KMS-11 (cell line): ENCODE measurements at regions not wholly inside any gene's neighbourhood (a gene's known extent, or its start where the extent isn't known, plus 50 kb on each side); places are given as distances from the start of the nearest gene placed in this dataset.

ENCODE experiments used
- H2AFZ ChIP-seq: fragments of 200-600 bp; sonication (generic); 2 replicates; pipeline ENCODE4 v1.6.1; 2016; ENCODE audit warnings: antibody characterized with exemption, mixed run types, low read depth
- H3K27ac ChIP-seq: fragments of 200-600 bp; sonication (generic); 2 replicates; pipeline ENCODE4 v1.6.1; 2016; ENCODE audit warnings: mild to moderate bottlenecking, mixed run types
- H3K27me3 ChIP-seq: fragments of 200-600 bp; sonication (generic); 2 replicates; pipeline ENCODE4 v1.6.1; 2017; ENCODE audit warnings: mild to moderate bottlenecking, low read depth, mixed run types, moderate library complexity; ENCODE audit not compliant: insufficient read depth
- H3K36me3 ChIP-seq: fragments of 200-600 bp; sonication (generic); 2 replicates; pipeline ENCODE4 v1.6.1; 2017; ENCODE audit warnings: mild to moderate bottlenecking, mixed run types; ENCODE audit not compliant: insufficient read depth
- H3K4me1 ChIP-seq: fragments of 200-600 bp; sonication (generic); 2 replicates; pipeline ENCODE4 v1.6.1; 2016; ENCODE audit warnings: mild to moderate bottlenecking, low read depth, mixed run types; ENCODE audit not compliant: poor library complexity, severe bottlenecking
- H3K4me2 ChIP-seq: fragments of 200-600 bp; sonication (generic); 2 replicates; pipeline ENCODE4 v1.7.0; 2016; ENCODE audit warnings: mild to moderate bottlenecking, mixed run types
- H3K4me3 ChIP-seq: fragments of 200-600 bp; sonication (generic); IDR thresholded peaks from 2 replicates; pipeline ENCODE4 v1.6.1; 2017; ENCODE audit warnings: low read depth, low read length, mixed read lengths; ENCODE audit not compliant: insufficient read depth
- H3K79me2 ChIP-seq: fragments of 200-600 bp; sonication (generic); 2 replicates; pipeline ENCODE4 v1.6.1; 2016; ENCODE audit warnings: low read depth, mixed run types; ENCODE audit not compliant: insufficient read depth
- H3K9ac ChIP-seq: fragments of 200-600 bp; sonication (generic); 2 replicates; pipeline ENCODE4 v1.6.1; 2016; ENCODE audit warnings: mild to moderate bottlenecking, mixed run types
- H4K20me1 ChIP-seq: fragments of 200-600 bp; sonication (generic); 2 replicates; pipeline ENCODE4 v1.6.1; 2016; ENCODE audit warnings: mild to moderate bottlenecking, mixed run types; ENCODE audit not compliant: insufficient read depth
- CTCF ChIP-seq: fragments of 200-600 bp; sonication (generic); conservative IDR thresholded peaks from 2 replicates; pipeline ENCODE4 v1.6.1; 2017; ENCODE audit warnings: low read depth, mild to moderate bottlenecking, antibody characterized with exemption, low read length, moderate library complexity, mixed read lengths

GRCh38 chr5:77925503-77925902, 149.4 kb upstream of the TBCA start:
- H3K4me3 ChIP-seq = no peak overlapping the region
- no peak overlapping the region for H3K9ac ChIP-seq
- no peaks in the 10 kb centered on the region for H4K20me1 ChIP-seq
- H3K4me1 ChIP-seq = peaks cover 26% of the 10 kb centered on the region
- no peak overlapping the region for H3K4me2 ChIP-seq
- no peaks in the 10 kb centered on the region for H3K27me3 ChIP-seq
- no peaks in the 10 kb centered on the region for H3K36me3 ChIP-seq
- TF ChIP-seq CTCF = no peak
- H3K79me2 ChIP-seq = no peaks in the 10 kb centered on the region
- H3K27ac ChIP-seq = no peak overlapping the region
- H2AFZ ChIP-seq = no peak overlapping the region

GRCh38 chr5:77924081-77924480, 147.9 kb upstream of the TBCA start:
- no peak for TF ChIP-seq CTCF
- Histone ChIP-seq H3K27ac (peak overlapping the region; percentile 29), H3K36me3 (no peaks in the 10 kb centered on the region), H3K79me2 (no peaks in the 10 kb centered on the region), H4K20me1 (no peaks in the 10 kb centered on the region), H3K9ac (no peak overlapping the region; the same call in 1 of the 2 replicates), H3K4me1 (peaks cover 26% of the 10 kb centered on the region), H2AFZ (peak overlapping the region; percentile 50), H3K27me3 (no peaks in the 10 kb centered on the region), H3K4me3 (no peak overlapping the region), H3K4me2 (peak overlapping the region; percentile 18)

GRCh38 chr5:77923666-77924065, 147.5 kb upstream of the TBCA start:
- Histone ChIP-seq H3K79me2 (no peaks in the 10 kb centered on the region), H3K4me2 (peak overlapping the region; percentile 18), H3K27me3 (no peaks in the 10 kb centered on the region), H3K27ac (peak overlapping the region; percentile 29), H3K9ac (no peak overlapping the region; the same call in 1 of the 2 replicates), H3K4me3 (no peak overlapping the region), H3K36me3 (no peaks in the 10 kb centered on the region), H4K20me1 (no peaks in the 10 kb centered on the region), H2AFZ (peak overlapping the region; percentile 50), H3K4me1 (peaks cover 26% of the 10 kb centered on the region)
- TF ChIP-seq CTCF = no peak

- no peaks in the 10 kb centered on the region for H4K20me1 ChIP-seq
- no peak overlapping the region for H3K27ac ChIP-seq
- TF ChIP-seq CTCF = no peak
- peaks cover 26% of the 10 kb centered on the region for H3K4me1 ChIP-seq
- no peak overlapping the region for H2AFZ ChIP-seq
- no peaks in the 10 kb centered on the region for H3K79me2 ChIP-seq
- H3K9ac ChIP-seq = no peak overlapping the region
- H3K4me2 ChIP-seq = no peak overlapping the region
- H3K36me3 ChIP-seq = no peaks in the 10 kb centered on the region
- H3K4me3 ChIP-seq = no peak overlapping the region
- no peaks in the 10 kb centered on the region for H3K27me3 ChIP-seq
Measured at GRCh38 chr5:77921094-77921768, 145.1 kb upstream of the TBCA start.
